Stimulated activated CD4-positive, alpha-beta T cell treated with anti-CD3 and anti-CD28 coated beads, Interleukin-1b, Interleukin-23, amount 100 ng/mL, for 4 hours (primary cell): ENCODE measurements at regions not wholly inside any gene's neighbourhood (a gene's known extent, or its start where the extent isn't known, plus 50 kb on each side); places are given as distances from the start of the nearest gene placed in this dataset.

Experiments used
- DNase-seq, 2 donors: peaks; one replicate each; pipeline ENCODE4 v3.0.0-alpha.2; 2020; ENCODE audit warnings: low read depth in 2 of 2

DNA sequence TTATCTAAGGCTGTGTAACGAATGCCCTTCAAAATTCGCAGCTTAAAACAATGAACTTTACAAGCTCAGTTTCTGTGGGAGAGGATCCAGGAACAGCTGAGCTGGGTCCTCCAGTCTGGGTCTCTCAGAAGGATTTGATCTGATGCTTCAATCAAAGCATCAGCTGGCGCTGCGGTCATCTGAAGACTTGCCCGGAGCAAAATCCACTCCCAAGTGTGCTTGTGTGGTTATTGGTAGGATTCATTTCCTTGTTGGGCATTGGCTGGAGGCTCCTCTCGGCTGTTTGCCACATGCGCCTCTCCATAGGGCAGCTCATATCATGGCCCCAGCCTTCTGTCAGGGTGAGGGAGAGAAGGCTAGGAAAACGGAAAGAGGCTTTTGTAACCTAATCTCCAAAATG, 269.3 kb upstream of the CHD6 start:
- no peak for DNase-seq

GRCh38 chr20:41881466-41882046, 263.4 kb upstream of the CHD6 start:
- no peak for DNase-seq

GRCh38 chr20:41879123-41879522, 260.9 kb upstream of the CHD6 start:
- no peak for DNase-seq

DNA sequence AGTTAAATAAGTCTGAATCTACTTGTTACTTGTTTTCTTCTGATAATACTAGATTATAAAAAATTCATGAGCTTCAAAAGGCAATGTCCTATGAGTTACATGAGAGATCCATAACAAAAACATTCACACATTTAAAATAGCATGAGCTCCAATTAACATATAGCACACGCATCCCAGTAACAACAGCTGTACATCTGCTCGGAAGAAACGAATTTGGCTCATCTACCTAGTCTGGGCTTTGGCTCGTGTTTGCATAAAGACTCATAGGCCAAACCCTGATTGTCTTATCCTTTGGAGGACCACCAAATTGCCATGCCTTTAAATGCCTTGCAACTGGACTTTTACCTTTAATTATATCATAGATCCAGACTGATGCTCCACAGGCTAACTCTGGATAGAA, 259.7 kb upstream of the CHD6 start:
- no peak for DNase-seq

DNA sequence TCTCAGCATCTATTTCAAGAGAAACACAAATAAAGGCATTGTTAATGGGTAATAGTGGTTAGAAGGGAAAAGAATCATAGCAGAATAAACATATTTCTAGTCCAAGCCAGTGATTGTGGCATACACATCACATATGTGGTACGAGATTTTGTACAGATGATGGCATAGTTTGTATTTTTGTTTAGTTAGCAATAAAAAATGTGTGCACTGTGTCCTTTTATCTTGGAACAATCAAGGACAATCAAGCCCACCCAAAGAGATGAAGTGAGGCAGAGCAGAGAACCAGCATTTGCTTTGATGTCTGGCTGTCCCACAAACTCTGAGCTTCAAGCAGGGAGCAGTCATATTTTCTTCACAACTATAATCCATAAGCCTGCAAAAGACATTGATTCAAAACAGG, 256.5 kb upstream of the CHD6 start:
- no peak for DNase-seq

- DNase-seq, result no peak
These were observed 254.8 kb upstream of the CHD6 start for GRCh38 chr20:41872930-41873329.

DNA sequence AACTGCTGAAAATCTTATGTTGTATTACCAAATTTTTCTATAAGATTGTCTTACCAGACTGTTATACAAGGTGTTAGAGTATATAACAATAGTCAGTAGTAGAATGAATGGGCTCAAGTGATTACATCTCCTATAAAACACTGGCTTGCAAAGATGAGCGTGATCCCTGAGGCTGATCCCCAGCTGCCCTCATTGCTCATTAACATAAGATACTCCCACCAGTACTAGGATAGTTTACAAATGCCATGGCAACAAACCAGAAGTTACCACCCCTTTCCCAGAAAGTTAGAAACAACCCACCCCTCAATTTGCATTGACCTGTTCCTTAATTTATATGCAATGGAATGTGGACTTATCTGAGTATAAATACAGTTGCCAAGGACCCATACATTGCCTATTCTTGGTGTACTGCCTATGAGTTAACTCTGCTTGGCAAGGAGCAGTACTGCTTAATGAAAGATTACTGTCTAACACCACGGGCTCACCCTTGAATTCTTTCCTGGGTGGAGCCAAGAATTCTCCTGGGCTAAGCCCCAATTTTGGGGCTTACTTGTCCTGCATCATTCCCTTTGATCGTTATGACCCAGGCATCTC, 252.8 kb upstream of the CHD6 start:
- no peak for DNase-seq

- no peak for DNase-seq
These were observed 251.1 kb upstream of the CHD6 start for GRCh38 chr20:41869261-41869660.

- no peak for DNase-seq
These were observed 247.8 kb upstream of the CHD6 start for GRCh38 chr20:41865938-41866337.

GRCh38 chr20:41862476-41862875, 244.3 kb upstream of the CHD6 start:
- DNase-seq, result no peak

- no peak for DNase-seq
These were observed 243.7 kb upstream of the CHD6 start for GRCh38 chr20:41861772-41862422.

GRCh38 chr20:41854765-41855164, 236.6 kb upstream of the CHD6 start:
- DNase-seq, result no peak

DNA sequence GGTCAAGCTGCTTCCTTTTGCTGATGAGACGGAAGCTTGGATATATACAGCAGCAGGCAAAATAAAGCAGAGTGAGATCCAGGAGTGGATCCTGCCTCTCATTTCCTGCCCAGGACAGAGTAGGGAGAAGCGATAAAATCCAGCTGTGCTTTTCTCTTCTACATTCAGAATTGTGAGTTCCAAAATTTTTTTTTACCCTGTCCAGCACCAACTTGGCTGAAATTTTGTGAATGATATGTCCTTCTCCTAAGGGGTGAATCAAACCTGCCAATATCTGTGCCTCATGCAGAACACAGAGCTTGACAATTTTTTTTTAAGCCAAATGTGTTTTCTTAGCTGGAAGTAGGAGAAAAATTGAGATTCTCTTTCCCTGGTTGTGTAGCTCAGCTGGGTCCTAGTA, 235.6 kb upstream of the CHD6 start:
- no peak for DNase-seq

GRCh38 chr20:41848180-41848579, 230.0 kb upstream of the CHD6 start:
- no peak for DNase-seq

- no peak for DNase-seq
These were observed 219.6 kb upstream of the CHD6 start for GRCh38 chr20:41837669-41838224.

- DNase-seq, result no peak
These were observed 215.6 kb upstream of the CHD6 start for GRCh38 chr20:41833739-41834138.

- no peak for DNase-seq
These were observed 212.5 kb upstream of the CHD6 start for GRCh38 chr20:41830702-41831101.

GRCh38 chr20:41819436-41819835, 201.3 kb upstream of the CHD6 start:
- no peak for DNase-seq

GRCh38 chr20:41818991-41819390, 200.8 kb upstream of the CHD6 start:
- DNase-seq, result no peak

DNA sequence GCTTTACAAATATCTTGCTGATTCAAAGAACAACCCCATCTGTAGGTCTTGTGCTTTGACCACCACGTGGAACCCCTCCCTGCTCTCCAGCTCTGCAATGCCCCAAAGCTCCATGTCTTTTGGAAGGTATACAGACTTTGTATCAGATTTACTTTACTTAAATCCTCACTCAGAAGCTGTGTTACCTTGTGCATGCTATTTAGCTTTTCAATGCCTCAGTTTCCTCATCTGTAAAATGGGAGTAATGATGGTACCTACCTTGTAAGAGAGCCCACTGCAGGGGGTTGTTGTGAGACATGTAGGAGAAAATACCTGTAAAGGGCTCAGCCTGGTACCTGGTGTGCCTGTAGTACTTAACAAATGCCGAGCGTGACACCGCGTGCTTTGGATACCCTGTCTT, 200.2 kb upstream of the CHD6 start:
- DNase-seq, result no peak

- DNase-seq, result no peak
These were observed 193.3 kb upstream of the CHD6 start for GRCh38 chr20:41811456-41811855.

GRCh38 chr20:41800040-41800439, 181.9 kb upstream of the CHD6 start:
- no peak for DNase-seq

DNA sequence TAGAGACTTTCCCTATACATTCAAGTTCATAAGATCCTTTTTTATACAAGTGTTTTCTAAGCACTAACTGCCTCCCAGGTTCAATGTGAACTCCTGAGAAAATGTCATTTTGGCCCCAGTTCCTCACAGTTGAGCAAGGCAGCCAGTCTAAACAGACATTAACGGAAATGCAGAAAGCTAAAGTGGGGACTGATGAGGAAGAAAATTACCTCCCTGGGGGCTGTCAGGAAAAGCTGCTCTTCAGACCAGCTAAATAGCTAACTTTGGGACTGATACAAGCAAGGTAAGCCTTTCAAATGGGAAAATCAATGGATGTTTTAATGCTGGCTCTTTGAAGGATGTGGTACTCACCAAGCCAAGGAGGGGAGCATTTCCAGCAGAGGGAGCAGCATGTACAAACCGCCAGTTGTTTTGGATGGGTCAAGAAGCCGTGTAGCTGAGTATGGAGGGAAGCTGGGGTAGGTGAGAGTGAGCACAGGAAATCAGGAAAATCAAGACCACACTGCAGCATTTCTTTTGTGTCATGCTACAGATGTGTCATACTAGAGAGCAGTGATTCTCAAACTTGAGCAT, 180.8 kb upstream of the CHD6 start:
- no peak for DNase-seq
